ENCODE measurements at regions not wholly inside any gene's neighbourhood (a gene's known extent, or its start where the extent isn't known, plus 50 kb on each side); places are given as distances from the start of the nearest gene placed in this dataset.

GRCh38 chr7:125516194-125516593, 586.6 kb upstream of the POT1 start:
- ATAC-seq (no peak), DNase-seq (no peak)
- Histone ChIP-seq H3K9me3 (no peaks in the 10 kb centered on the region), H3K27ac (no peak overlapping the region), H3K4me3 (no peak overlapping the region), H3K27me3 (no peaks in the 10 kb centered on the region), H3K4me1 (no peaks in the 10 kb centered on the region), H3K36me3 (no peaks in the 10 kb centered on the region)
- TF ChIP-seq CTCF (IDR thresholded peaks at IDR 0.05 in 4 of 5, conservative IDR thresholded peaks at IDR 0.05 in 1 of 5) = no peak
- TF ChIP-seq POLR2A (IDR thresholded peaks at IDR 0.05) = no peak
- in situ Hi-C loops (cut with MboI; ENCODE audit: low sequenced_read_pairs in 4 of 4) = no loop called here
- intact Hi-C loops (cut with DNase I; ENCODE audit: low total_unique reads) = no loop called here

GRCh38 chr7:125512373-125512772, 582.7 kb upstream of the POT1 start:
- H3K4me1 ChIP-seq = no peaks in the 10 kb centered on the region
- no peak overlapping the region for H3K4me3 ChIP-seq
- no peaks in the 10 kb centered on the region for H3K9me3 ChIP-seq
- no peak for DNase-seq
- in situ Hi-C loops (cut with MboI; ENCODE audit: low sequenced_read_pairs in 4 of 4) = no loop called here
- no peak for ATAC-seq
- H3K27ac ChIP-seq = no peak overlapping the region
- TF ChIP-seq POLR2A (IDR thresholded peaks at IDR 0.05) (no peak), CTCF (IDR thresholded peaks at IDR 0.05 in 4 of 5, conservative IDR thresholded peaks at IDR 0.05 in 1 of 5) (no peak)
- intact Hi-C loops (cut with DNase I; ENCODE audit: low total_unique reads) = no loop called here
- no peaks in the 10 kb centered on the region for H3K27me3 ChIP-seq
- no peaks in the 10 kb centered on the region for H3K36me3 ChIP-seq

- Histone ChIP-seq H3K4me3 (no peak overlapping the region), H3K4me1 (no peaks in the 10 kb centered on the region), H3K36me3 (no peaks in the 10 kb centered on the region), H3K27me3 (no peaks in the 10 kb centered on the region), H3K9me3 (no peaks in the 10 kb centered on the region), H3K27ac (no peak overlapping the region)
- intact Hi-C loops (cut with DNase I; ENCODE audit: low total_unique reads) = no loop called here
- no peak for ATAC-seq
- in situ Hi-C loops (cut with MboI; ENCODE audit: low sequenced_read_pairs in 4 of 4) = no loop called here
- no peak for TF ChIP-seq POLR2A (IDR thresholded peaks at IDR 0.05)
- no peak for TF ChIP-seq CTCF (IDR thresholded peaks at IDR 0.05 in 4 of 5, conservative IDR thresholded peaks at IDR 0.05 in 1 of 5)
- no peak for DNase-seq
Observed at GRCh38 chr7:125511310-125511709, 581.7 kb upstream of the POT1 start.

GRCh38 chr7:125506331-125506730, 576.7 kb upstream of the POT1 start:
- in situ Hi-C loops (cut with MboI; ENCODE audit: low sequenced_read_pairs in 4 of 4) = no loop called here
- H3K27ac ChIP-seq = no peak overlapping the region
- DNase-seq (no peak), ATAC-seq (no peak)
- H3K4me1 ChIP-seq = no peaks in the 10 kb centered on the region
- intact Hi-C loops (cut with DNase I; ENCODE audit: low total_unique reads) = no loop called here
- no peak overlapping the region for H3K4me3 ChIP-seq
- H3K27me3 ChIP-seq = no peaks in the 10 kb centered on the region
- no peak for TF ChIP-seq POLR2A (IDR thresholded peaks at IDR 0.05)
- no peak for TF ChIP-seq CTCF (IDR thresholded peaks at IDR 0.05 in 4 of 5, conservative IDR thresholded peaks at IDR 0.05 in 1 of 5)
- no peaks in the 10 kb centered on the region for H3K9me3 ChIP-seq
- H3K36me3 ChIP-seq = no peaks in the 10 kb centered on the region

GRCh38 chr7:125504848-125505247, 575.2 kb upstream of the POT1 start:
- no peak for TF ChIP-seq CTCF (IDR thresholded peaks at IDR 0.05 in 4 of 5, conservative IDR thresholded peaks at IDR 0.05 in 1 of 5)
- TF ChIP-seq POLR2A (IDR thresholded peaks at IDR 0.05) = no peak
- ATAC-seq (no peak), DNase-seq (no peak)
- in situ Hi-C loops (cut with MboI; ENCODE audit: low sequenced_read_pairs in 4 of 4) (no loop called here), intact Hi-C loops (cut with DNase I; ENCODE audit: low total_unique reads) (no loop called here)
- no peak overlapping the region for H3K27ac ChIP-seq
- no peaks in the 10 kb centered on the region for H3K27me3 ChIP-seq
- no peaks in the 10 kb centered on the region for H3K9me3 ChIP-seq
- no peaks in the 10 kb centered on the region for H3K4me1 ChIP-seq
- no peaks in the 10 kb centered on the region for H3K36me3 ChIP-seq
- H3K4me3 ChIP-seq = no peak overlapping the region

Measured in gastrocnemius medialis (tissue), 4 donors.